SIG-M5 treated with dmso at 0.1 percent for 504 hours (cell line): ENCODE measurements at regions not wholly inside any gene's neighbourhood (a gene's known extent, or its start where the extent isn't known, plus 50 kb on each side); places are given as distances from the start of the nearest gene placed in this dataset.

Experiments
- DNase-seq: peaks from one replicate; lab custom pipeline; 2025; ENCODE audit not compliant: unreplicated experiment; lab: John Stamatoyannopoulos, UW

DNA sequence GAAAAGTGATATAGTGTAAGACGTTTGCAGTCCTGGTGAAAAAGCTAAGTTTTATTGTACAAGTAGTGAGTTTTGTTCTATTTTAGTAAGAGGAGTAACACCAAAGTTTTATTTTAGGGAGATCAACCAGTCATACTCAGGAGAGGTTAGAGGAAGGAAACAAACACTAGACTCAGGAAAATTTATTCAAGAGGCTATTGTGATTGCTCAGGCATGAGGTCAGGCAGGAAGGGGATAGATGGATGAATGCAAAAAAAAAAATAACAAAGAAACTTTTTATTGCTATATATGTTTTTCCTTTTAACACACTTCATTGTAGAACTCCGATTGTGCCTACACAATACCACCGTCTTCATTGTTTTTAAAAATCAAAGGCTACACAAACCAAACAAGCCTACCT, 189.0 kb downstream of the LYPLAL1 start:
- DNase-seq = no peak

DNA sequence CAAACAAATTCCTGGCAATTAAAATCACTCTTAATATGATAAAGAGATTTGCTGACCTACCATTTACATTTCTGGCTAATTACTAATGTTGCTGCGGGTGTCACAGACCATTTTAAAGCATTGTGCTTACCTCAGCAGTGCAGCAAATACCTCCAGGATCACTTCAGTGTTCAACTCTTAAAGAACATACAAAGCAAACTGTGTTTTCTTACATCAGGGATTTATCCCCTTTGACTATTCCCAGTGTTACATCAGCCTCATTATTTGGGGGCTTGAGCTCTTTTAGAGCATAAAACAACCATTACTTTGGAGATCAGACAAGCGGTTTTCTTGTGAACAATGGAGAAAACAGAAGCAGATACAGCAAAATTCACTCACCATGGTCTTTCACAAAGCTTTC, 185.4 kb downstream of the LYPLAL1 start:
- no peak for DNase-seq

DNA sequence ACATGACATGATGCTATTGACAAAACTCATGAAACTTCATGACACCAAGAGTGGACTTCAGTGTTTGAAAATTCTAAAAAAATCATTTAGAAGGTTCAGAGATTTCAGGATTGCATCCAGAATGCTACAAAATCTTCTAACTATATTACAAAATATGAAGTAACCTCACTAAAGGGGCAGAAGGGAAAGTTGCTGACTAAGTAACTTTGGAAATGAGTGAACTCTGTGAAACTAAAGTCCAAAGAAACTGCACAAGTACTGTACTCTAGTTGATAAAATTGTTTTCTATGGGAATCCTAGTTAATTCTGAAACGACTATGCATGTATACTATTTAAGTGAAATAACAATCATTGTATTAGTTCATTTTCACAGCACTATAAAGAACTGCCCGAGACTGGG, 184.4 kb downstream of the LYPLAL1 start:
- DNase-seq = no peak

DNA sequence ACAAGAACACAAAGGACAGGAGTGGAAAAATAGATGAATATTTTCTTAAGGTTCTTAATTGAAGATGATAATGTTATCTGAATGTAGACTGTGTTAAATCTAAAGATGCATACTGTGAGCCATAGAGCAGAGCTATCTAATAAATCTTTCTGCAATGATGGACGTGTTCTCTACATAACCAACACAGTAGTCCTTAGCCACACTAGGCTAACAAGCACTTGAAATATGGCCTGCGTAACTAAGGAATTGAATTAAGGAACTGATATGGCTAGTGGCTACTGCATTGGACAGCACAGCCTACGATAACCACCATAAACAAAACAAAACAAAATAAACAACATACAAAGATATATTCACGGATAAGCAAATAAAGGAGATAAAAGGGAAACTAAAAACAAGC, 181.3 kb downstream of the LYPLAL1 start:
- DNase-seq = no peak

DNA sequence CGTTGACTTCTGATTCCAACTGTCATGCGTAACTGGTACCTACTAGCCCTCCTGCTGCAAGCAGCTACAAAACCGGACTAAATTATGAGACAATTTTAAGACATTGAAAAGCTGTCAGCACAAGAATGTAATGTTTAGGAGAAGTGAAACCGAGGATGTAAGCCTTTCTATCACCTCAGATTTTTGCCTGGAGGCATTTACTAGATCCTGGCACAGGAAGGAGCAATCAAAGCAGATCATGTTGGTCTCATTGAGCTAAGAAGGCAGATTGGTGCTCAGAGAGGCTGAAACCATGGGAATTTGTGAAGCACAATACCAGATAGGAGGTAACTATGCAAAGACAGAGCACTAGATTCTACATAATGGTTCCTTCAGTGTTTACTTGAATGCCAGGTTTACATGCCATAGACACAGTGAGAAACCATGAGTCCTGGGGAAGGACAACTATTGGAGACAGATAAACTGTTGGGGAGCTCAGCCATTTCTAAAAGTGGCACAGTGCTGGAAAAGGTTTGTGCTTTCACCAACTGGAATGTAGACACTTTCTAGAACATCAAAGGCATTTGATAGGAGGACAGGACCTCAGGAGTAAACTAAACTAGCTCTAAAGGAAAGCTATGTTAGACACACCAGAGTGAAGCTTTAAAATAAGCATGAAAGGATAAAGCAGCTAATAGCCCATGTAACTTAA, 179.4 kb downstream of the LYPLAL1 start:
- DNase-seq = peak; percentile 12

DNA sequence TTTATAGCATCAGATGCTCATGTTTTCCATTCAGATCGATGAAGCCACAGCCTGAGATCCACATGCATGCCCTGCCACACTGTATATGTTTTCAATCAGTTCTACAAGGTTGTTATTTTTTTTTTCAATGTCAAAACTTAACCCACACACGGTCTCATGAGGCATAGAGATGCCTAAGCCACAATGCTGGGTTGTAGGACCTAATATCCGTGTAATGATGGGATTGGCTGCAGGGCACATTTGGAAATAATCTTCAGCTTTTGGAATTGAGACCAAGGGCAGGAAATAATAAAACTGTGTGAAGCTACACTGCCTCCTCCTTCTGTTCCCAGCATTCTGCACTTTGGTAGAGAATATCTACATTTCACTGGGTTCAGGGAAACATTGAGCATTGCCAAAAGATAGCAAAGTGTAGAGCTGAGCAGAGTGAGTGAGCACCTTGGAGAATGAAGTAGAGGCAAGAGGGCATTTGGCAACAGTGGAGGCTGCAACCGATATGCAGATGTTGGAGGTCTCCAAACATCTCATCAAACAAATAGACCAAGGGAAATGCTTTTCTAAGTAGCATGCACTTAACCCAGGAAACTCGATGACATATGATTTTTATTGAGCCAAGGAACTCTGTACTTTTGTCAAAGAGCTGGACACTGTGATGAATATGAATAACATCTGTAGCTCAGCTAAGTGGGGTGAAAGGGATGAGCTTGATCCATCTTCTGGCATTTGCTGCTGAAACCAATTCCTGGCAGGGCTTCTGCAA, 176.7 kb downstream of the LYPLAL1 start:
- no peak for DNase-seq

DNA sequence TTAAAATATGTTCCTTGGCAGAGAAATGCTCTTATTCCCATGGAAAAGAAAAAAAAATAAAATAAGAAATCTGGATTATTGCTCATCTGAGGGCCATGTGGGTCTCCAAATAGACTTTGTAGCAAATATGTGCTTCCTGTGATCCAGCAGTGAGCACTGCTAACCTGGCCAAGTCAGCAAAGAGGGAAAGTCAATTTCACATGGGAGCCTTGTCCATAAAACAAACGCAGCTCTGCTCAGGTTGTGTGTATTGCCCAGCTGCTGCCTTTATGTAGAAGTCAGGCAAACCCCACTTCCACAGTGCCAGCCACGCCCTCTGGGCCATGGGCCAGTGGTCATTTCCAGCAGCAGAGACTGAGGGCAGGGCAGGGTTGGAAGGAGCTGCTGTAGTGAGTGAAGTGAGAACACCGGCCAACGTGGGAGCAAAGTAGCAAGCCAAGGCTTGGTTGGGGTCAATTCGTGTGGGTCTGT, 174.3 kb downstream of the LYPLAL1 start:
- DNase-seq = no peak

DNA sequence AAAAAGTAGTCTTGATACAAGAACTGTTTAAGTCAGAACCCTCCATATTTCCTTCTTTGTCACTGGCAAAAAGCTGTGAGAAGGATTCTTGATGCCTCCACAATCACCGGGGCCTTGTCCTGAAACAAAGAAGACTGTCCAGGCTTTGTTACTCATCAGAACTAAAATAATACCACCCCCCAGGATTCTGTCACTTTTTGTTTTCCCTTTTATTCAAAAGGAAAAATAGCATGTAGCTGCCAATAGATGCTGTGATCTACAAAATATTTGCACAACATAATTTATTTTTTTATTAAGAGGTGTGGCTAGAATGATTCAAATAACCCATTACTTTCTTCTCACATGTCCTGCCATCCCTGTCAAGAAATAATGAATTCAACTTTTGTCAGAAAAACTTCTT, 173.7 kb downstream of the LYPLAL1 start:
- DNase-seq = no peak

DNA sequence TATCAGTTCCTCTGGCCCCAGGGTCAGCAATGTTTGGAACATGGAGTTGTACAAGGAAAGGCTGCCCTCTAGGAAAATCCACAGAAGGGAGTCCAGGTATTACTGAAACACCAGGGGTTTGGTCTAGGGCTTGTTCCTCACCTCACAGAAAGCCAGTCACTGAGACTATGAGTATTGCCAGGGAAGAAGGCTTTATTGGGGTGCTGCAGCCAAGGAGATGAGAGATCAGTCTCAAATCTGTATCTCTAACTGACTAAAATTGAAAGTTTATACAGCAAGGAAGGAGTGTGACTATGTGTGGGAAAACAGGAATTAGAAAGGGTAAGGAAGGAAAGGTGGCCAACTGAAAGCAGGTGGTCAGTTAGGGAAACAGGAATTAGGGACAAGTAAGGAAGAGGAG, 172.3 kb downstream of the LYPLAL1 start:
- DNase-seq = no peak

DNA sequence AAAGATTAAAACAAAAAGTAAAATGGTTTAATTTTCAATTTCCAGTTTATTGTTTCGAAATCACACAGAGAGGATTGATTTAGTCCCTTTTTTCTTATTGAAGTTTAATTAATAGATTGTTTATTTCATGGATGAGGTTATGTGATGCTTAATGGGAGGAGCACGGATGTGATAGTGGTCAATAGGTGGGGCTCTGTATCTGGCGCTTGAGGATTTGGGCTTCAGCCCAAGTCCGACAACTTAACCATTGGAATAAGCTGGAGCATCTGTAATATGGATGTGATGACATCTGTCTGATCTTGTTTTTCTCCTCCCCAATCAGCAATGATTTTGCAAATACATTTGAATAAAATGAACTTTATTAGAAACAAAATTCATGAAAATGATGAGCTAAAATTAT, 169.2 kb downstream of the LYPLAL1 start:
- no peak for DNase-seq

DNA sequence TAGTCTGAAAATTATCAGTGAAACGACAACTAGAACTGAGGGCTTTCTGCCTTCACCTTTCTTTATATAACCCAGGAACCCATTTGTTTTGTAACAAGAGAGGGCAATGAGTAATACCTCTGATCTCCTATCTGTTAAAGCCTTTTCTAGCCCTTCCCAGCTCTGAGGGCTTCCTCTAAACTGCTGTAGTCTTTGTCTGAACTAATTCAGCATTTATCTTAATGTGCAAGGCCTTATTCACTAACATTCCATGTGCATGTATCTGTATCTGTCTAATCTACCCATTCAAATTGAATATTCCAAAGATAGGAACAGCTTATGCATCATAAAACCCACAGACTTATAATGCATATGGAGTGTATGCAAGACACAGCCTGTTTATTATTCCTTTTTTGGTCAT, 167.1 kb downstream of the LYPLAL1 start:
- DNase-seq = no peak

DNA sequence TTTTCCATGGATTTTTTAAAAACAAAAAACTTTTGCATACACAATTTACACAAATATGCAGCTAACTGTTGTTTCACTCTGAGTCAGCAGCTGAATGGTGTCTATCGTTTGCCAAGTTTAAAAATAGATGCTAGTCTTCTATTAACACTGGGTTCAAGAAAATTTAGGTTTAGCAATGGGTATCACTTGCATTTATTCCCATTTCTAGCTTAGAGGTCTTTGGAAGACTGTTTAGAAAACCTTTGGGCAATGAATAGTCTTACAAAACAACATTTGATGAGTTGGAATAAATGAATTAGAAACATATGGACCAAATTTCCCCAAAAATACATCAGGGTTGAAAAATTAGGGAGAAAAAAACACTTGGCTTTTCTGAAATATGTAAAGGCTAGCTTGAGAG, 165.8 kb downstream of the LYPLAL1 start:
- DNase-seq = no peak

DNA sequence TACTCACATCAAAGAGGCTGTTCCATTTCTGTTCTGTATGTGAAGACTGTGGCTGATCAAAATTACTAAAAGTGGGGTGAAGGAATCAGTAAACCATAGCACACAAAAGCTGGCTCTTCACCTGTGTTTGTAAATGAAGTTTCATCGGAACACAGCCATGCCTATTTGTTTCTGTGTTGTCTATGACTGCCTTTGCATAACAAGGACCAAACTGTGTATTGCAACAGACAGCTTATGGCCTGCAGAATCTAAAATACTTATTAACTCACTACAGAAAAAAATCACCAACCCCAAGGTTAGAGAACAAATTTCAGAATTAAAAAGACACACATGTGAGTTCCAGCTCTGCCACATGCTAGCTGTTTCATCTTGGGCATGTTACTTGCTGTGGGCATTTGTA, 163.9 kb downstream of the LYPLAL1 start:
- DNase-seq = no peak

DNA sequence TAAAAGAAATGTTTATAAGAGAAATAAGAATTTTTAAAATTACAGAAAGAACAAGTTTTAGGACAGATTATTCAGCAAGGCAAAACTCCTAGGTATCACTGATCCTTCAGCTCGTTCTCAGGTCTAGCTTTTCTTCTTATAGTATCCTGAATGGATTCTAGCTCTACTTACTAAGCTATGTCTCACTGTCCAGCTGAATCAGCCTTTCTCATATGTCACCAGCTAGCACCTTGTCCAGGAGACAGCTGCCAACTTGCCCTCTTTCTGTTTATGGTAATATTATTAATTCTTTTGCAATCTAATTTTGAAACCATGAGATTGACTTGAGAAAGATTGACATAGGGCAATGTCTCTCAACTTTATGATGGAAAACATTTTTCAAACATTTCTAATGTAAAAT, 159.9 kb downstream of the LYPLAL1 start:
- DNase-seq = no peak

DNA sequence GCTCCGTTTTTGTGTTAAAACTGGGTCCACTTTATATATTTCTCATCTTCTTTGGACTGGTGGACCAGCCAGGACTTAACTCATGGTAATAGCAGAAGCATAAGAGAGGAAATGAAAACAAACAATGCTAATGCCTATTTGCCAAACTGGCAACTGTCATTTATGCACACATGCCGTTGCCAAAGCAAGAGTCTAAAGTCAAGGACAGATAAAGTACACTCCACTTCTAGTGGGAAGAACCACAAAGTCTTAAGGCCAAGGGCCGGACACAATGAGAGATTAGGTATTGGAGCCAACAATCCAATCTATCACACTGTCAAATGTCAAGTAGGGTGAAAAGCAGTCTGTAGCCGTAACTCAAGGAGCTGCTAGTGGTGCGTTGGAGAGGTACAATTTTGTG, 157.7 kb downstream of the LYPLAL1 start:
- no peak for DNase-seq

DNA sequence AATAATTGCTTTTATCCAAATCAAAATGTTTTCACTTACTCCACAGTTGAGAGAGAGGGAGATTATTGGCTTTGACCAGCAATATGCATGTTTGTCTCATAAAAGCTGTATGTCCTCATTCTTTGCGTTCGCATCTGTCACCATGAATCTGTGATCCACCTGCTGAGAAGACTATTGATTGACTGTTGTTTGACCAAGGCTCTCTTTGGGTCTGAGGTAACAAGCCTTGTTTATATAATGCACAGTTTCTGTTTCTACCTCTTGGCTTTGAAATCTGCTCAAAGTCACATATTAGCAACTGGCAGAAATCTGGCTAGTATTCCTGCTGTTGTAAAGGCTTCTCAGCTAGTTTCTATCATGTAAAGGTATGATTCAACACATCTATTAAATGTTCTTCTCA, 157.0 kb downstream of the LYPLAL1 start:
- no peak for DNase-seq

DNA sequence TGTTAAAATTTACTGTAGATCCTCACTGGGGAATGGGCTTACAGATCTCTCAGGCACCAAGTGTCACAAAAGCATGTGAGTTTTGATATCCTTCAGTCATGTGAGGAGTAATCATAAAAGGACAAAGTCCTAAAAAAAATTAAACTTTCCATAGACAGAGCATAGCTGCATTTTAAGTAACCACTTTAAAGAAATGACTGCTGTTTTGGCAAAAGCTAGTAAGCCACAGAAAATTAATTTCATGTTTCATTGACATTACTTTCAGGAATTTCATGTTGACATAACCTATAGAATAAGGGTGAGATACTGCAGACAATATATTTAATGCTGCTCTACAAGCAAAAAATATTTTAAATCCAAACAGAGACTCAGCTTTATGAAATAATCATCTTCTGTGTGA, 156.3 kb downstream of the LYPLAL1 start:
- DNase-seq = no peak

DNA sequence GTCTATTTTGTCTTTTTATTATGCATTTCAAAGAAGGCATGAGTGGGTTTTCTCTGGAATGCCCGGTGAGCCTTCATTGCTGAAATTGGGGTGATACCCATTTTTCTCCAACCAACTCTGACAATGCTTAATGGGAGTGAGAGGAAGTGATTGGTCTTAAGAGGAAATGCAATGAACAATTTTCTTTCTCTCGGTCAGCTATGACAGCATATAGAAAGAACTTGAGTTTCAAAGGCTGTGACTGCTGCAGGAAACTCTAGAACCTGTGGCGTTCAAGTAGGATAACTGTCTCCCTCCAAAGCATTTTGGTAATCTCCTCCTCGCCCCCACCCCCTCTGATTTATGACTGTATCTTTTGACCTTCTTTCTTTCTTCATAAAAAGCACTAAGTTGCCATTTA, 155.9 kb downstream of the LYPLAL1 start:
- DNase-seq = no peak

DNA sequence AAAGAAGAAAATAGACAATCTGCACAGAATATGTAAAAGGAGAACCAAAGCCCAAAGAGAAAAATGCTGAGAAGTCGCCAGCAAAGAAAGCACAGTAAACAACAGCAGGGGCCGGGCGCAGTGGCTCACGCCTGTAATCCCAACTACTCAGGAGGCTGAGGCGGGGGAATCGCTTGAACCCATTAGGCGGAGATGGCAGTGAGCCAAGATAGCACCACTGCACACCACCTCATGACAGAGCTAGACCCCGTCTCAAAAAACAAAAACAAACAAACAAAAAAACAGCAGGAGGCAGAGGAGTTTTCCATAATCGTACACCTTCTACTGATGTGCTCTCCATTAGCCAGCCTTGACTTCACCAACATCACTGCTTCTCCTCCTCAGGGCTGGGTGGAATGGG, 153.2 kb downstream of the LYPLAL1 start:
- DNase-seq = no peak

DNA sequence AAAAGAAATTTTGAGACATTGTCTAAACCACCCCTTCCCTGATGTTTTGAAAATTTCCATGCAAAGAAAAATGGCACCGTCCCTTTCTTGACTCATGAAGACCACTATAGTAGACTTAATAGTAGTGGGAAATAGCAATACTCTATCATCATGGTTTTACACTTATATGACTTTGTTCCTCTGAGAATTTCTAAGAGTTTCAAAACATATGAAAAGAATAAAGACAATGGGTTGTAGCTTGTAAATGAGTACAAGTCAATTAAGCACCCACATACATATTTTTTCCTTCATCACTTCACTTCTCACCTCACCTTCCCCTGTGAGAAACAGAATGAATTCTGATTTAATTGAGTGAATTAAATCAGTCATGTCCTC, 151.7 kb downstream of the LYPLAL1 start:
- no peak for DNase-seq

DNA sequence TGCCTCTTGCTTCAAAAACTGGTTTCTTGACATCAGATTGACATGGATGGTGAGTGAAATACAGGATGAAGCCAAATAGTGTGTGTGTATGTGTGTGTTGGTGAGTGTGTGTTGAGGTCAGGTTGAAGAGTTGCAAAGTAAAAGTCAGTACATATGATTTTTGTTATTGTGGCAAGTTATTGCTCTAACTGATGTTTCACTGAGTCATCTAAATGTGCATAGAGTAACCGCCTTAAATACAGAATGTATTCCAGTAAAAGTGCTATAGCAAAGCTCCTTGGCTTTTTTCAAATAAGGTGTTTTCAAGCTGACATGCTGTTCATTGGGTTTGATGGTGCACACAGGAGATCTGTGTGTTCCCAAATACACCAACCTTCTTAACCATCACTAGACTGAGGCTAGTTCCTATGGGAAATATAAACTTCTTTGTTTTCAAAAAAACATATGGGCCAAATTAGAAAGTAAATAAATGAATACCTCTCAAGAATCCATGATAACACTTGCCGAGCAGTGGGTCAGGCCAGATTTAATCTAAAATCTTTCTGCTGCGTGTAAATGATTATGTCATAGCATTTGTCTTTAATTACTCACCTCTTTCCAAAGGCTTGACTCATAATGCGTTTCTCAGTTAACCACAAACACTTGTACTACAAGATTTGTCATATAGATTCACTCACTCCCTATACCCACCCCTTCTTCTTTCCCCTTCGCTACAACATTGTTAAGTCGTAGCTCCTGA, 151.1 kb downstream of the LYPLAL1 start:
- peak; percentile 67 for DNase-seq

DNA sequence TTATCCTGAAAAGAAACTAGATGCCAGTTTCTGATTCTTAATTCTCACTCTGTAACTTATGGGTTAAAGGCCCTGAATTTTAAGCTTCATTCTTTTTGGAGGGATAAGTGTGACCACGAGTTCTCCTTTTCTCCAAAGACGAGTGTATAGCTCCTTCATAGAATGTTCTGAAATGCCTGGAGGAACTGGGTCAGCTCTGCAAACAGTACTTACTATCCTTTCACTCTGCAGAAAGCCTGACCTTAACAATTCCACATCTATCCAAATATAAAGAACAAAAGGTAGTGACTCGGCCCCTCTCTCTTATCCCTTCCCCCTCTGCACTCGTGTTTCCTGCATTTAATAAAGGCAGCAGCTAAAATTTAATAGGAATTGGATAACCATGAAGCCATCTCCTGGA, 150.5 kb downstream of the LYPLAL1 start:
- no peak for DNase-seq
